ENCODE measurements at regions not wholly inside any gene's neighbourhood (a gene's known extent, or its start where the extent isn't known, plus 50 kb on each side); places are given as distances from the start of the nearest gene placed in this dataset.
A peak's percentile ranks its signal among the peaks of the same experiment; 100 is the strongest.

- Mint-ChIP-seq H3K27ac (ENCODE audit: unreplicated experiment) (peak overlapping the region; percentile 68), H3K9me3 (ENCODE audit: low read depth) (no peaks in the 10 kb centered on the region), H3K4me3 (ENCODE audit: unreplicated experiment) (no peak overlapping the region), H3K36me3 (ENCODE audit: low read depth) (no peaks in the 10 kb centered on the region), H3K27me3 (ENCODE audit: low read depth) (no peaks in the 10 kb centered on the region), H3K4me1 (ENCODE audit: low read depth) (peaks cover 21% of the 10 kb centered on the region)
- no peak for TF ChIP-seq CTCF (IDR thresholded peaks at IDR 0.05)
- no peak for DNase-seq (ENCODE audit: low spot score)
Observed at GRCh38 chr1:221839782-221840395, 98.0 kb upstream of the DUSP10 start.

- H3K9me3 Mint-ChIP-seq (ENCODE audit: low read depth), result no peaks in the 10 kb centered on the region
Observed at GRCh38 chr1:221839321-221839720, 97.4 kb upstream of the DUSP10 start.

GRCh38 chr1:221837896-221838295 is 96.0 kb upstream of the DUSP10 start:
- Mint-ChIP-seq H3K4me3 (ENCODE audit: unreplicated experiment) (no peak overlapping the region), H3K9me3 (ENCODE audit: low read depth) (no peaks in the 10 kb centered on the region), H3K36me3 (ENCODE audit: low read depth) (no peaks in the 10 kb centered on the region), H3K27ac (ENCODE audit: unreplicated experiment) (no peak overlapping the region), H3K4me1 (ENCODE audit: low read depth) (peaks cover 30% of the 10 kb centered on the region), H3K27me3 (ENCODE audit: low read depth) (no peaks in the 10 kb centered on the region)
- DNase-seq (ENCODE audit: low spot score), result no peak
- TF ChIP-seq CTCF (IDR thresholded peaks at IDR 0.05), result no peak

More at GRCh38 chr1:221839321-221839720, 97.4 kb upstream of the DUSP10 start:
- TF ChIP-seq CTCF (IDR thresholded peaks at IDR 0.05), result no peak
- peak overlapping the region; percentile 68 for H3K27ac Mint-ChIP-seq (ENCODE audit: unreplicated experiment)
- H3K4me1 Mint-ChIP-seq (ENCODE audit: low read depth), result peaks cover 21% of the 10 kb centered on the region
- H3K36me3 Mint-ChIP-seq (ENCODE audit: low read depth), result no peaks in the 10 kb centered on the region
- H3K4me3 Mint-ChIP-seq (ENCODE audit: unreplicated experiment), result no peak overlapping the region
- H3K27me3 Mint-ChIP-seq (ENCODE audit: low read depth), result no peaks in the 10 kb centered on the region
- no peak for DNase-seq (ENCODE audit: low spot score)

GRCh38 chr1:221834698-221835513 is 93.0 kb upstream of the DUSP10 start:
- Mint-ChIP-seq H3K36me3 (ENCODE audit: low read depth) (no peaks in the 10 kb centered on the region), H3K4me3 (ENCODE audit: unreplicated experiment) (no peak overlapping the region), H3K27ac (ENCODE audit: unreplicated experiment) (no peak overlapping the region), H3K9me3 (ENCODE audit: low read depth) (no peaks in the 10 kb centered on the region), H3K4me1 (ENCODE audit: low read depth) (peaks cover 41% of the 10 kb centered on the region), H3K27me3 (ENCODE audit: low read depth) (no peaks in the 10 kb centered on the region)
- DNase-seq (ENCODE audit: low spot score), result no peak
- TF ChIP-seq CTCF (IDR thresholded peaks at IDR 0.05), result no peak

GRCh38 chr1:221832617-221833016 is 90.7 kb upstream of the DUSP10 start:
- Mint-ChIP-seq H3K27me3 (ENCODE audit: low read depth) (no peaks in the 10 kb centered on the region), H3K36me3 (ENCODE audit: low read depth) (no peaks in the 10 kb centered on the region), H3K4me3 (ENCODE audit: unreplicated experiment) (no peak overlapping the region), H3K27ac (ENCODE audit: unreplicated experiment) (peak overlapping the region; percentile 76), H3K4me1 (ENCODE audit: low read depth) (peaks cover 48% of the 10 kb centered on the region), H3K9me3 (ENCODE audit: low read depth) (no peaks in the 10 kb centered on the region)
- no peak for DNase-seq (ENCODE audit: low spot score)
- TF ChIP-seq CTCF (IDR thresholded peaks at IDR 0.05), result no peak

All from chondrocyte (in vitro differentiated cells).